HCEC 1CT (cell line): ENCODE measurements at regions not wholly inside any gene's neighbourhood (a gene's known extent, or its start where the extent isn't known, plus 50 kb on each side); places are given as distances from the start of the nearest gene placed in this dataset.
"Not testable (repeated sequence)": the region's sequence is repeated elsewhere in the genome, so short reads cannot be mapped to it uniquely, and the experiment has no call there.

Experiments used
- DNase-seq: peaks from one replicate; pipeline ENCODE4 v3.0.0-alpha.2; 2017

DNA sequence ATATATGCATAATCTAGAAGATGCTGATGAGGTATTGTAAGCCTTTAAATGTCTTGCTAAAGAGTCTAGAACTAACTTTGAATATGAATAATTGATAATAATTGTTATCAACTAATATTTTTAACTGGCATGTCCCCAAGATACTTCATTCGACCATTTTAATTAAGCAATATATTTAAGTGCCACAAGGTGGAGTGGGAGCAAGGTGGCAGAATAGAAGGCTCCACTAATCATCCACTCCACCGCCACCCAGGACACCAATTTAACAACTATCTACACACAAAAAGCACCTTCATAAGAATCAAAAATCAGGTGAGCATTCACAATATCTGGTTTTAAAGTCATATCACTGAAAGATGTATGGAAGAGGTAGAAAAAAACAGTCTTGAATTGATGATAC lies 409.6 kb downstream of the SEC23A start:
- no peak for DNase-seq

DNA sequence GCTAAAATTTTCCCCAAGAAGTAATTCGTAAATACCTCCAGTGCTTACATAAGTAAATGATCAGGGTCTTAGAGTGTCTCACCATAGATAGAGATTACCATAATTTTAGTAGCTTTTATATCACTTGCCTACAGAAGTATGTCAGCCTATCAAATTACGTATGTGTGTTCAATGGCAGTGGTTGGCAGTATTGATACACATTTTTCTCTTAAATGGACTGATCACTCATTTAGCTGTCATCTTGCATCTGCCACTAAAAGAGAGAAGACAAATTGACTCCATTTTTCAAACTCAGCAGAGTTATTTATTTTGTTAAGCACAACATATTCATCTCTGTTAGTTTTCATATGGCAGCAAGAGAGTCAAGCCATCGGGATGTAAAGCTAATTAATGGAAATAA lies 413.1 kb upstream of the CLEC14A start:
- DNase-seq = no peak

DNA sequence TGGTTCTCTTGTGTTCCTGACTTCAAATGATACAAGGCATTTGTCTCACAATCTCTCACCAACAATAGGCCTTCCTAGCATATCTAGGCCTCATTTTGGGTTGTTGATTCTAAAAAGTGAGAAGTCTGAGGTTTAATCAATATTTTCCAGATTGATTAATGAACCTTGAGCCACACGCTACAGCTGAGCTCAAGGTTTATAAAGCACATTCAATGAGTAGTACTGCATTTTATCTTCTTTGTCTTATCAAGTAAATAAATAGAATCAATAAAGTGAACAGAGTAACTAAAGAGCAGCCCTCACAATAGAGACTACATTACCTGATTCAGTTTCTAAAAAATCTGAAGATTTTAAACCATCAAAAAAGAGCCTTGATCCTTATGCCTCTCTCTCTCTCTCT lies 407.5 kb upstream of the CLEC14A start:
- DNase-seq = no peak

DNA sequence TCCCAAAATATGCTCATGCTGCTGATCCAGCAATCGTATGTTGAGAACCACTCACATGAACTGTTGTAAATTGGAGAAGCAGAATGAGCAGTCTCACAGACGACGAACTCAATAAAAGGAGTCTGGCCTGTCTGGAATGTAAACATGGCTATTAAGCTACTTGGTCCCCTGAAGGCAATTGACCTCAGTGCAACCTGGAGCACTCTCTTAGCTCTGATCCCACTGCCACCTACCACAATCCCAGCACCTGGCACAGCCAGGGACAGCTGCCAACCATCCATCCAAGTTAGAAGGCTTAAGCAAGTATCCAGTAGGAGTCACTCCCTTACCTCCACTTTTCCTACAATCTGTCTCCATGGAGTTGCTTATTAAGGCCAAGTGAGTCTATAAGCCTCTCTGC lies 406.9 kb upstream of the CLEC14A start:
- DNase-seq = no peak

DNA sequence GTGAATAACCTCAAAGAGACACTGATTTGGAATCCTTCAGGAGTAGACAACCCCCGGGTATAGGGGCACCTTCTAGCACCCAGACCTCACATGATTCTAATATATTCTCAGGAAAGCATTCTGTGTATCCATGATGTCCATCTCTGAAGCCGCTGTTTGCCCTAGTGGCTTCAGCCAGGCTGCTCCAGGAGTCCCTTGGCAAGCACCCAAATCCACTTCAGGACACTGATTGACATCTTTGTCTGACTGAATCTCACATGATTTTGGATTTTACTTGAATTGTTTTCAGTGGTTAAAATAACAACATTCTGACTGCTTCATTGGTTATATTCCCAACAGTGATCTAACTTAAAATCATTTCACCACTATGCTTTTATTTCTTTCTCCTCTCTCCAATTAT lies 390.5 kb upstream of the CLEC14A start:
- DNase-seq = no peak

DNA sequence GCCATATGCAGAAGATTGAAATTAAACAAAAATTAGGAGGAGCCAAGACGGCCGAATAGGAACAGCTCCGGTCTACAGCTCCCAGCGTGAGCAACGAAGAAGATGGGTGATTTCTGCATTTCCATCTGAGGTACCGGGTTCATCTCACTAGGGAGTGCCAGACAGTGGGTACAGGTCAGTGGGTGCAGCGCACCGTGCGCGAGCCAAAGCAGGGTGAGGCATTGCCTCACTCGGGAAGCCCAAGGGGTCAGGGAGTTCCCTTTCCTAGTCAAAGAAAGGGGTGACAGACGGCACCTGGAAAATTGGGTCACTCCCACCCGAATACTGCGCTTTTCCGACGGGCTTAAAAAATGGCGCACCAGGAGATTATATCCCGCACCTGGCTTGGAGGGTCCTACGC lies 379.0 kb upstream of the CLEC14A start:
- DNase-seq = not testable (repeated sequence)

DNA sequence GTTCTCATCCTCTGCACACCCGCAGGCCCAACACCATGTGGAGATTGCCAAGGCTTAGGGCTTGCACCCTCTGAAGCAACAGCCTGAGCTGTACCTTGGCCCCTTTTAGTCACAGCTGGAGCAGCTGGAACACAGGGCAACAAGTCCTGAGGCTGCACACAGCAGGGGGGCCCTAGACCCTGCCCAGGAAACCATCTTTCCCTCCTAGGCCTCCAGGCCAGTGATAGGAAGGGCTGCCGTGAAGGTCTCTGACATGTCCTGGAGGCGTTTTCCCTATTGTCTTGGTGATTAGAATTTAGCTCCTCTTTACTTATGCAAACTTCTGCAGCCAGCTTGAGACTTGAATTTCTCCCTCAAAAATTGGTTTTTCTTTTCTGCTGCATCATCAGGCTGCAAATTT lies 373.5 kb upstream of the CLEC14A start:
- no peak for DNase-seq

DNA sequence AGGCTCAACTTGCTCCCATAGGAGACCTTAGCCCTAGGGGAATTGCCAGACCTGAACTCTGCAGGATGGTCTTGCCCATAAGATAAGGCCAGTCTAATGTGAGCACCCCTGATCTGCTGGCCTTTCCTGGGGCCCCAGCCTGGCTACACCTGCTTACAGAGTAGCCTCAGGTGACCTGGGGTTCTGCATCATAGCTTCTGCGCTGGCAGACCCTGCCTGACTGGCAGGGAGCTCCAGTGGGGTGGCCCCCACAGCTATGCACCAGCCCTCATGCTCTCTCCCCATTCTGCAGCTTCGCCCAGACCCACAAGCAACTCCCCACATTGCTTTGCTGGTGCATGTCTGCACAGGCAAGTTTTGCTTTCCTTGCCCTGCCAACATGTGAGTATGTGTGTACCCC lies 371.3 kb upstream of the CLEC14A start:
- no peak for DNase-seq

DNA sequence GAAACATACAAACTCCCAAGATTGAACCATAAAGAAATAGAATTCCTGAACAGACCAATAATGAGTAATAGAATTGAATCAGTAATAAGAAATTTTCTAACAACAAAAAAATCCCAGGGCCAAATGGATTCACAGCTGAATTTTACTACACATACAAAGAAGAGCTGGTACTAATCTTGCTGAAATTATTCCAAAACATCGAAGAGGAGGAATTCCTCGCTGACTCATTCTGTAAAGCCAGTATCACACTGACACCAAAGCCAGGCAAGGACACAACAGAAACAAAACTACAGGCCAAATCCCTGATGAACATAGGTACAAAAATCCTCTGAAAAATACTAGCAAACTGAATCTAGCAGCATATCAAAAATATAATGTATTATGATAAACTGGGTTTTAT lies 367.8 kb upstream of the CLEC14A start:
- peak; percentile 36 for DNase-seq

DNA sequence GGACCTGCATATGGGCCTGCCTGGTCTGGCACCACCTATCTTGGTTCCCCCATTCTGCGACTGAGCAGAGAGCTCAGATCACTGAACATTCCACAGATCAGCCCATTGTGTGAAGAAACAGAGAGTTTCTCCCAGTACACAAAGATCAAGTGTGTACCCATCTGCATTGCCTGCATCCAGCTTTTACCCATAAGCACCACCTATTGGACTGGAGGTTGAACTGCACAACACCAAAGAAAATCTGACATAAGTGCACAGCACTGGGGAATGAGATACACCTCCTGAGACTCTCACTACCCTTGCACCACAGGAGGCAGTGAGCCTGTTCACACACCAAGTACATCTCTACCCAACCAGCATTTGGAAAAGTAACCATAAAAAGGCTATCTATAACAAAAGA lies 362.6 kb upstream of the CLEC14A start:
- no peak for DNase-seq

DNA sequence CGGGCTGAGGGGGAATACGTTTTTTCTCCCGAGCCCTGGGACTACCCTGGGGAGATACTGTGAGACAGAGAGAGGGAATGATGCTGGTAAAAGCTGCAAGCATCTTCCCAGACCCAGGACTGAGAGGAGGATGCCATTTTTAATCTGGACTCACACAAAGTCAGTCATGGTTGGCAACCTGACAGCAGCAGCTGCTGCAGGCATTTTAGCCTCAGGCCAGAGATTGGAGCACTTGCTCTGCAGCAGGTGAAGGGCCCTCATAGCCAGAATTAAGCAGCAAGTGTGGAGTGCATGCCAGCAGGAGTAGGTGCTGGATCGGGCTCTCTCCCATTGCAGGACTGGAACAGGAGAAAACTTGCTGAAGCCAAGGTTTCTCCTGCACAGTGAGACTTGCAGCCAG lies 361.1 kb upstream of the CLEC14A start:
- DNase-seq = no peak

DNA sequence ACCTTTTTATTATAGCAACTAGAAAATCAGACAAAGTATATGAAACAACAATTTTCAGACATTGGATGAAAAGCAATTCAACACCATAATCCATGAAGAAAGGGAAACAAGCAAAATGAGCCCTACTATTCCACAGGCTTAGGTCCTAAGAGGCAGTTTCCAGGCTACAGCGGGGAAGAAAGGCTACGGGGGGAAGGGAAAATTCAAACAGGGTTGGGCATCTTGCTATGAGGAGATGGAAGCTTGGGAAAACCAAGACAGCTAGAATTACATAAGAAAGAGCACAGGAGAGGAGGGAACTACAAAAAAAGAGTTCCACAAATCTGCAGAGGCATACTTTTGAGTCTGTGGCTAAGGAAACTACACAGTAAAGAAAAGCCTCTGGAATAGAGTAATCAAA lies 356.0 kb upstream of the CLEC14A start:
- DNase-seq = no peak

DNA sequence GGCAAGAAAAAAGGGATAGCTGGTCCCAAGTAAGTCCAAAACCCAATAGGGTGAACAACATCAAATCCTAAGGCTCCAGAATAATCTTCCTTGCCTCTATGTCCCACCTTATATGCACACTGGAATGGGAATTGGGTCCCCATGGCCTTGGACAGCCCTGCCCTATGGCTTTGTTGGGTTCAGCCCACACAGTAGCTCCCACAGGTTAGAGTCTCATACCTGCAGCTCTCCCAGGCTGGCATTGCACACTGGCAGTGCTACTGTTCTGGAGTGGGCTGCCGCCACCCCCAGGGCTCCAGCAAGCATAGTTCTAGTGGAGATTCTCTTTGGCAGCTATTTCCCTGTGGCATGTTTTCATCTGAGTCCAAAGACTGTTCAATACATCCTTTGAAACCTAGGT lies 352.4 kb upstream of the CLEC14A start:
- DNase-seq = no peak

DNA sequence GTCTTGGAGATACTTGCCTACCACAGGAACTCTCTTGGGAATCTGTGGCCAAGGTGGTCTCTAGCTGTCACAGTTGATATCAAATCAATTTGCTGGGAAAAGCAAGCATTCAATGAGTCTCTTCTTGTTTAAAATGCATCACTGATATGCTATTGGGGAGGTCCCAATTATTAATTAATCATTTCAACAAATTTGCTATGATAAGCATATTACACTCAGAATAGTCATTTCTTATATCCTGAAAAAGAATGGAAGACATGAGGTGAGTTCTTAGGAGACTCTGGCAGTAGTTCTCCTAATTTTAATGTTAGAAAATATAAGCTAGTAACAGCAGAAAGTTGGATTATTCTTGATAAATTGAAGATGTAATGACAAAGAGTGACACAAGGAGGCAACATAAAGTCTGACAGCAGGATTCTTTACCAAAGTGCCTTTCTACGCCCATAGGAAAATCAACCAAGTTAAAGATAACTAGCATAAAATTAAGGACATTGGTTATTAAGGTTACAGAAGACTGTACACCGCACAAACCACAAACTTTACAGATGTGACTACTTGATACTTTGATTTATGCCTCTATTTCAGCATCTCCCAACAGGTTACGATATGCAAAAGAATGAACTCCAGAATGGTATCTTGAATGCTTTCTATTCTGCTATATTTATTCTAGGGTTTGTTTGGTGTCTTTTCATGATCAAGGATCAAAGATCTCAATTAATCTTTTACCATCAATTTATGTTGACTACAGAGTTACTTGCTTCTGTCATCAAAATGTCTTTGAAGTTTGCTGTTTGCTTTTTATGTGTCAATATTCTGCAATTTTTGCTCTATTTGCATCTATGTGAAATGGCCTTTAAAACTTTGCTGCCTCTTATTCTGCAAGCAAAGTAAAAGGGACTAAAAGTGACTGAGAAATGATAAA lies 349.6 kb upstream of the CLEC14A start:
- peak; percentile 4 for DNase-seq

DNA sequence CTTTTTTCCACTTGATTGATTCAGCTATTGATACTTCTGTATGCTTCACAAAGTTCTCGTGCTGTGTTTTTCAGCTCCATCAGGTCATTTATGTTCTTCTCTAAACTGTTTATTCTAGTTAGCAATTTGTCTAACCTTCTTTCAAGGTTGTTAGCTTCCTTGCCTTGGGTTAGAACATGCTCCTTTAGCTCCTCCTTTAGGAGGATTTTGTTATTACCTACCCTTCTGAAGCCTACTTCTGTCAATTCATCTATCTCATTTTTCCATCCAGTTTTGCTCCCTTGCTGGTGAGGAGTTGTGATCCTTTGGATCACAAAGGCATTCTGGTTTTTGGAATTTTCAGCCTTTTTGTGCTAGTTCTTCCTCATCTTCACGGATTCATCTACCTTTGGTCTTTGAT lies 344.7 kb upstream of the CLEC14A start:
- peak; percentile 46 for DNase-seq

DNA sequence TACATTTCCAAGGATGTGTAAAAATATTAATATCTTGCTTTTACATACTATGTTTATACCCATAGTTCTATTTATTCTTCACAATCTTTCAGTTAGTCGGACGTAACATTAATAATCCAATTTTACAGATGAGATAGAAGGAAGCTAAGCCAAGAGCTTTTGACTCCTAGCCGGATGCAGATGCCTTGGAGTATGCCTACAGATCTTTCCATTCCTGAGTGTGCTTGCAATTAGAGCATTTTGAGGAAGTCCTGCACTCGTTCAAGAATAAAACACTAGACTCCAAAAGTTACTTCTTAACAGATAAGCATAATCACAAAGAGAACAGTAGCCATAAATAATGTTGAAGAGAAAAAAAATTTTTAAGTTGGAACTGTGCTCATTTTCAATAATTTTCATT lies 337.6 kb upstream of the CLEC14A start:
- no peak for DNase-seq

DNA sequence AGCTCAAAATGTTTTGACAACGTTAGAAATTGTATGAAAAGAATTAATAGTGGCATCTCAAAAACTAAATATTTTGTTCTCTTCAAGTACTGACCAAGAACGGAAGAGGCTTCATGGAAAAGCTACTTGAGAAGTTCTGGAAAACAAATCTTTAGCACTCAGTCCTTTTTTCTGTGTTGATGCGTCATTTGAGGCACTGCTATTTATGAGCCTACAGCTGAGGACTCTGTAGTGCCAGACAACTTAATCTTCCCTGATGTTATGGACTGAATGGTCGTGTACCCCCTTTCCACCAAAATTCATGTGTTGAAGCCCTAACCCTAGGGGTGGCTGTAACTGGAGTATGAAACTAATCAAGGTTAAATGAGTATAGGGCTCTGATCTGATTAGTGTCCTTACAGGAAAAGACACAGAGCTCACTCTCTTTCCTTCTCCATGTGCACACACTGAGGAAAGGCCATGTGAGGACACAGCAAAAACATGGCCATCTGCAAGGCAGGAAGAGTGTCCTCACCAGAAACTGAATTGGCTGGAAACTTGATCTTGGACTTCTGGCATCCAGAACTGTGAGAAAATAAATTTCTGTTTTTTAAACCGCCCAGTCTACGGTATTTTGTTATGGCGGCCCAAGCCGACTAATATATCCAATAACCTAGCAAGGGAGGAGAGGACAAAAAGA lies 337.0 kb upstream of the CLEC14A start:
- DNase-seq = no peak

DNA sequence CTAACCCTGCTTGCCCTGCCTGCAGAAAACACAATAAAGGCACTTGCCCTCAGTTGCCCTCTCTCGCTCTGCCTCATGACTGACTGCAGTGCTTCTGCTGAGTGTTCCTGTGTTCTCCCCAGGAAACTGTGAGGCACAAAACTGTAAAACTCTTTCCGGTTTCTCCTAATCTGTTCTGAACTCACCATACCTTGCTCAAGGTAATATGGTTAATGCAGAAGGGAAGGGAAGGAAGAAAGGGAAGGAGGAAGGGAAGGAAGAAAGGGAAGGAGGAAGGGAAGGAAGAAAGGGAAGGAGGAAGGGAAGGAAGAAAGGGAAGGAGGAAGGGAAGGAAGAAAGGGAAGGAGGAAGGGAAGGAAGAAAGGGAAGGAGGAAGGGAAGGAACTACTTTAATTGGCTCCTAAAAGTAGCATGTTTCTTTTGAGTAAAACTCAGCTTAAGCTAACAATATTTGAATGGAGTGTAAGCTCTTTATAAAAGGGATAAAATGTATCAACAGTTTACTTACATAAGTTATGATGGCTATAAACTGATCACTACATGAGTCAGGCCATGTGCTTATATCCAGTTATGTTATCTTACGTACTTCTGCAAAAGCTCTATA lies 334.0 kb upstream of the CLEC14A start:
- DNase-seq = no peak

DNA sequence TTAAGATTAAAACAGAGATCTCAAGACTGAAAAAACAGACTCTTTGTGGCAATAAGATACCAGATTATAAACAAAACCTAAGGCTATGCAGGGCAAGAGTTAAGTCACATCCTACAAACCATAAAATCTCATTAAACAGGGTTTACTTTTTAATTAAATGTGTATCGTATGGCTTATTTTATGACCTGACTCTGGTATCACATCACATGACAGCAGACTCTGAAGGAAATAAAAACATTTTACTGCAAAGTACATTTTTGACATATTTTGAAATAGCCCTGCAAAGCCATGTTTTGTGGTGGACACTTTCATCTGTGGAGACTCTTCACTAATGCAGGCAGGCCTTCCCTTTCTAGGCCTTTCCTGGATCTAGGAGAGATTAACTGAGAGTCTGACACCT lies 327.6 kb upstream of the CLEC14A start:
- no peak for DNase-seq

DNA sequence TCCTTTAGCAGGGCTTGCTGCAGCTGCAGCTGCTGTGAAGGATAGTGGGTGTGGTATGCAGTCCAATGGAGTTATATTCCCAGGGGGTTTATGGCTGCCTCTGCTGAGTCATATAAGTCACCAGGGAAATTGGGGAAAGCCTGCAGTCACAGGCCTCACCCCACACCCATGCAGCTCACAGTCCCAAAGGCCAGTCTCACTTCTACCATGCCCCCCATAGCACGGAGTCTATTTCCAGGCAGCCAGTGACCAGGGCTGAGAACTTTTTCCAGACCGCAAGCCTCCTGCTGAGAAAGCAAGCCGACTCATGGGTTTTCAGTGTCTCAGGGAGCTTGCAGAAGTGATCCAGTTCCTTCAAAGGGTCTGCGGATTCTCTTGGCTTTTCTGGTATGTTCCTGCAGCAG lies 322.4 kb upstream of the CLEC14A start:
- DNase-seq = no peak

DNA sequence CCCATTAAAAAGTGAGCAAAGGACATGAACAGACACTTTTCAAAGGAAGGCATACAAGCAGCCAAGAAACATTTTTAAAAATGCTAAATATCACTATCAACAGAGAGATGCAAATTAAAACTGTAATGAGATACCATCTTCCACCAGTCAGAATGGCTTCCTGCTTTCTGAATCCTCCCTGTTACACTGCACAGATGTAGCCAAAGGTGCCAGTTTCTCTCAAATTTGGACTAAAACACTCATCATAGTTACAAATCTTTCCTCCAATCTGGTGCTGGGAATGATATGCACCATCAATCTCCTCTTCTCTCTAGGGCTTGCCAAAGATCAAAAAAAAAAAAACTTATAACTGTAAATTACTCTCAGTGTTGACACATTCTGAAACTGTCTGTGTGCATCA lies 311.8 kb upstream of the CLEC14A start:
- DNase-seq = no peak

DNA sequence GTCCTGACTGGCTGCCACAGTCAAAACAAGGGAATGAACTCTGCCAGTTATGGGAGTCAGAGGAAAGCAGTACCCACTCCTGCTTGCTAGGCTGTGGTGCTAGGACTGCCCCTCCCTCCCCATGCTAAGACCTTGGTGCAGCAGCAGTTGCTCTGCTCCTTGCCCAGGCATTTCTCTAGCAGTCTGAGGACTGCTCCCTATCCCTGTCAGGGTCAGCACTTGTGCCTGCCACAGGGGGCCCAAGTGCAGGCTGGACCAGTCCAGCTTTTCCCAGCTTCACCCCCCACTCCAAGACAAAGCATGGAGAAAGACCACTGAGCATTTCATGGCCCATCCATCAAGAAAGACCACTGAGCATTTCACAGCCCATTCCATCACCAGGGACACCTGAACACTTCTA lies 305.8 kb upstream of the CLEC14A start:
- no peak for DNase-seq

DNA sequence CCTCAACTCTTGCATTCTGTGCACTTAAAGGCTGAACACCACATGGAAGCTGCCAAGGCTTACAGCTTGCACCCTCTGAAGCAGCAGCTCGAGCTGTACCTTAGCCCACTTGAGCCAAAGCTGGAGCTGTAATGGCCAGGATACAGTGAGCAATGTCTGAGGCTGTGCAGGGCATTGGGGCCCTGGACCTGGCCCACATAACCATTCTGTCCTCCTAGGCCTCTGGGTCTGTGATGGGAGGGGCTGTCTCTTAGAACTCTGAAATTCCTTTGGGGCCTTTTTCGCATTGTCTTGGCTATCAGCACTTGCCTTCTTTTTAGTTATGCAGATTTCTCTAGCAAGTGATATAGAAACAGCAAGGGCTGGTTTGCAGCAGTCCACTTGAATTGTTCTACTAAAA lies 303.8 kb upstream of the CLEC14A start:
- no peak for DNase-seq

DNA sequence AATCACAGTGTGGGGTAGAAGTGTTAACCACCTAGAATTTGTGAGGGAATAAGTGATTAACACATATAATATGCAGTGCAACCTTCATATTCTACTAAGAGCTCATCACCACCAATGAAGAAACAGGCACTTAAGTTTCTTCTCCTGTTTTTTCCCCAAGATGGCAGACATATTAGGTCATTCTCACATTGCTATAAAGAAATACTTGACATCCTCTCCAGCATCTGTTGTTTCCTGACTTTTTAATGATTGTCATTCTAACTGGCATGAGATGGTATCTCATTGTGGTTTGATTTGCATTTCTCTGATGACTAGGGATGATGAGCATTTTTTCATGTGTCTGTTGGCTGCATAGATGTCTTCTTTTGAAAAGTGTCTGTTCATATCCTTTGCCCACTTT lies 301.5 kb upstream of the CLEC14A start:
- not testable (repeated sequence) for DNase-seq
